HCT116 (cell line): ENCODE measurements at regions not wholly inside any gene's neighbourhood (a gene's known extent, or its start where the extent isn't known, plus 50 kb on each side); places are given as distances from the start of the nearest gene placed in this dataset.

Experiments used
- ATAC-seq: fragments of 200-7000 bp; cut with Tn5 transposase; 2 replicates; pipeline ENCODE4 v1.9.1; 2020; ENCODE audit warnings: mild to moderate bottlenecking, moderate library complexity
- BruUV-seq: library from RNA; stranded (reverse); fragments of 400-500 nt; replicated peaks from 2 replicates; lab custom pipeline; 2021; lab: Mats Ljungman, UMichigan
- CTCF ChIA-PET: fragments of 300-600 bp; sonication (Branson Sonifier 250); formaldehyde crosslinking; loops from one replicate; lab custom pipeline; 2021; ENCODE audit warnings: antibody characterized with exemption; lab: Charles Lee
- POLR2A ChIA-PET: fragments of 300-600, 350-600 bp; sonication (Branson Sonifier 250); formaldehyde crosslinking; loops from one replicate; lab custom pipeline; 2021; ENCODE audit warnings: antibody characterized with exemption; lab: Charles Lee
- RAD21 ChIA-PET, 2 experiments: fragments of 300-600 bp; sonication (Branson Sonifier 250); formaldehyde crosslinking; loops; one replicate each; lab custom pipeline; 2023; ENCODE audit warnings: low total read pairs in 2 of 2; ENCODE audit not compliant: uncharacterized antibody in 2 of 2, unreplicated experiment in 2 of 2, low non-redundant PET in 1 of 2; lab: Charles Lee
- DNase-seq: peaks from one replicate; pipeline ENCODE4 v3.0.0-alpha.2; 2010; ENCODE audit warnings: low read depth, low spot score
- H2AFZ ChIP-seq: fragments of 200-600 bp; shearing (Covaris generic), sonication (generic); 2 replicates; pipeline ENCODE4 v1.6.1; 2017; ENCODE audit warnings: low read depth, mixed run types, mixed read lengths, antibody characterized with exemption, low read length; ENCODE audit not compliant: poor library complexity, severe bottlenecking
- H3K27ac ChIP-seq: 2 replicates; pipeline ENCODE4 v1.5.1; 2012; ENCODE audit warnings: low read depth, low read length
- H3K27me3 ChIP-seq: fragments of 200-600 bp; sonication (generic); 2 replicates; pipeline ENCODE4 v1.6.1; 2016; ENCODE audit warnings: mixed run types, low read length, mixed read lengths; ENCODE audit not compliant: insufficient read depth
- H3K36me3 ChIP-seq, 2 experiments: fragments of 200-500 bp in 1 of 2; fragments of 200-600 bp in 1 of 2; sonication (Bioruptor generic) in 1 of 2; sonication (generic) in 1 of 2; 2 replicates each; pipeline versions ENCODE4 v1.5.1 to v1.6.1; 2014 to 2016; ENCODE audit warnings: low read length in 2 of 2, inconsistent platforms in 1 of 2, mixed read lengths in 1 of 2, mixed run types in 1 of 2; ENCODE audit not compliant: insufficient read depth in 2 of 2, control insufficient read depth in 1 of 2
- H3K4me1 ChIP-seq, 2 experiments: fragments of 200-600 bp in 1 of 2; sonication (generic) in 1 of 2; 2 replicates each; pipeline versions ENCODE4 v1.5.1 to v1.6.1; 2012 to 2017; ENCODE audit warnings: low read length in 2 of 2, inconsistent platforms in 1 of 2, mild to moderate bottlenecking in 1 of 2, mixed read lengths in 1 of 2, mixed run types in 1 of 2, moderate library complexity in 1 of 2; ENCODE audit not compliant: insufficient read depth in 2 of 2, control insufficient read depth in 1 of 2
- H3K4me2 ChIP-seq: fragments of 200-600 bp; sonication (generic); 2 replicates; pipeline ENCODE4 v1.6.1; 2017; ENCODE audit warnings: mixed run types, low read length, mixed read lengths
- H3K4me3 ChIP-seq, 2 experiments: fragments of 200-600 bp in 1 of 2; sonication (generic) in 1 of 2; replicated peaks in 1 of 2; 2 replicates each; pipeline ENCODE4 v1.5.1; 2011 to 2016; ENCODE audit warnings: low read length in 2 of 2, control low read depth in 1 of 2, low read depth in 1 of 2, mild to moderate bottlenecking in 1 of 2, mixed read lengths in 1 of 2, mixed run types in 1 of 2
- H3K79me2 ChIP-seq: fragments of 200-600 bp; sonication (generic); 2 replicates; pipeline ENCODE4 v1.6.1; 2017; ENCODE audit warnings: mild to moderate bottlenecking, mixed run types, low read length, moderate library complexity, mixed read lengths; ENCODE audit not compliant: insufficient read depth
- H3K9ac ChIP-seq: fragments of 200-600 bp; sonication (generic); 2 replicates; pipeline ENCODE4 v1.6.1; 2016; ENCODE audit warnings: low read length, mixed read lengths
- H3K9me2 ChIP-seq: fragments of 200-600 bp; sonication (generic), shearing (Covaris generic); 2 replicates; pipeline ENCODE4 v1.6.1; 2017; ENCODE audit warnings: mixed run types, mild to moderate bottlenecking, moderate library complexity; ENCODE audit not compliant: insufficient read depth
- H3K9me3 ChIP-seq, 2 experiments: fragments of 200-500 bp in 1 of 2; fragments of 200-600 bp in 1 of 2; sonication (Bioruptor generic) in 1 of 2; sonication (generic) in 1 of 2; 2 replicates each; pipeline ENCODE4 v1.6.1; 2014 to 2017; ENCODE audit warnings: low read length in 2 of 2, mixed read lengths in 2 of 2, inconsistent platforms in 1 of 2, low read depth in 1 of 2, mild to moderate bottlenecking in 1 of 2, mixed run types in 1 of 2, moderate library complexity in 1 of 2; ENCODE audit not compliant: control insufficient read depth in 1 of 2, insufficient read depth in 1 of 2
- H4K20me1 ChIP-seq: fragments of 200-600 bp; sonication (generic), shearing (Covaris generic); 2 replicates; pipeline ENCODE4 v1.6.1; 2017; ENCODE audit warnings: mixed run types, mild to moderate bottlenecking, moderate library complexity; ENCODE audit not compliant: insufficient read depth
- CTCF ChIP-seq, 3 experiments: fragments of 200-600 bp in 1 of 3; sonication (generic) in 1 of 3; IDR thresholded peaks in 2 of 3; conservative IDR thresholded peaks in 1 of 3; 2 replicates each; pipeline ENCODE4 v1.5.1; 2012 to 2017; ENCODE audit warnings: low read depth in 2 of 3, low read length in 2 of 3, antibody characterized with exemption in 1 of 3, borderline replicate concordance in 1 of 3, control low read depth in 1 of 3, mild to moderate bottlenecking in 1 of 3, mixed read lengths in 1 of 3, mixed run types in 1 of 3, moderate library complexity in 1 of 3; ENCODE audit not compliant: insufficient read depth in 1 of 3
- EGR1 ChIP-seq: IDR thresholded peaks from 2 replicates; pipeline ENCODE4 v1.6.1; 2012; ENCODE audit warnings: low read depth
- EZH2 ChIP-seq: fragments of 200-600 bp; sonication (generic); IDR thresholded peaks from 2 replicates; pipeline ENCODE4 v1.6.1; 2017; ENCODE audit warnings: antibody characterized with exemption, mixed run types
- EZH2phosphoT487 ChIP-seq: fragments of 200-600 bp; IDR thresholded peaks from 2 replicates; pipeline ENCODE4 v1.6.1; 2018; ENCODE audit warnings: antibody characterized with exemption, borderline replicate concordance
- REST ChIP-seq: IDR thresholded peaks from 2 replicates; pipeline ENCODE4 v1.6.1; 2012; ENCODE audit warnings: low read depth
- SP1 ChIP-seq: IDR thresholded peaks from 2 replicates; pipeline ENCODE4 v1.6.1; 2012; ENCODE audit warnings: low read depth
- SRF ChIP-seq: IDR thresholded peaks from 2 replicates; pipeline ENCODE4 v1.6.1; 2012; ENCODE audit warnings: low read depth
- TCF7L2 ChIP-seq: IDR thresholded peaks from 2 replicates; pipeline ENCODE4 v1.7.0; 2011; ENCODE audit warnings: borderline replicate concordance, inconsistent platforms; ENCODE audit not compliant: insufficient read depth, insufficient read length; ENCODE audit errors: extremely low read depth
- YY1 ChIP-seq: IDR thresholded peaks from 2 replicates; pipeline ENCODE4 v1.6.1; 2011; ENCODE audit warnings: low read length, low read depth, moderate library complexity, mild to moderate bottlenecking; ENCODE audit not compliant: insufficient replicate concordance; ENCODE audit errors: extremely low read depth
- intact Hi-C: fragments of 100-400 bp; cut with micrococcal nuclease; formaldehyde crosslinking; loops from 2 replicates; pipeline ENCODE4 v1.10.0; 2022
- TF ChIP-seq, protein P1 (sequence below): IDR thresholded peaks from 2 replicates; pipeline ENCODE4 v1.6.1; 2012
- TF ChIP-seq, protein P2 (sequence below): IDR thresholded peaks from 2 replicates; pipeline ENCODE4 v1.6.1; 2011; ENCODE audit warnings: mild to moderate bottlenecking, low read length, moderate library complexity; ENCODE audit not compliant: insufficient replicate concordance; ENCODE audit errors: extremely low read depth

DNA sequence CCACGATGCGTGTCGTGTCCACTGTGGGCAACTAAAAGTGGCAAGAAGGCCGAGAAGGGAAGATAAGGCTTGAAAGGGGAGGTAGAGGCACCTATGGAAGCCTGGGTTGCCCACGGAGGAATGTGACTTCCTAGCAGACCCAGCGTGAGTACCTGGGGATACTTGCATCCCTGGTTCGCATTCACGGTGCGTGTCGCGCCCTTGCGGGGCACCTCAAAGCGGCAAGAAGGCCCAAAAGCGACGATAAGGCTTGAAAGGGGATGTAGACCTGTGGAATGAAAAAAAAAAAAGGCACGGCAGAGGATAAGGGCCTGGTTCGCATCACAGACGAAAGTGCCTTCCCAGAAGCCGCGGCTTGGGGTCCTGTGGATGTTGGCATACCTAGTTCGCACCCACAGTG lies 282.9 kb downstream of the ALG10 start:
- no TSS peak for BruUV-seq
- no peaks in the 10 kb centered on the region for H4K20me1 ChIP-seq
- H3K4me1 ChIP-seq = no peaks in the 10 kb centered on the region
- no peak overlapping the region for H2AFZ ChIP-seq
- H3K9me2 ChIP-seq = no peaks in the 10 kb centered on the region
- H3K4me2 ChIP-seq = no peak overlapping the region
- intact Hi-C loops = no loop called here
- no peak for DNase-seq
- no peak overlapping the region for H3K9ac ChIP-seq
- no peak overlapping the region for H3K27ac ChIP-seq
- ATAC-seq = no peak
- H3K4me3 ChIP-seq = no peak overlapping the region
- ChIA-PET RAD21 (no interaction called here), CTCF (no interaction called here), POLR2A (no interaction called here)
- no peaks in the 10 kb centered on the region for H3K9me3 ChIP-seq
- H3K79me2 ChIP-seq = no peaks in the 10 kb centered on the region
- H3K36me3 ChIP-seq = no peaks in the 10 kb centered on the region
- TF ChIP-seq YY1 = no peak
- TF ChIP-seq EGR1 = no peak
- TF ChIP-seq SRF = no peak
- no peak for TF ChIP-seq EZH2
- TF ChIP-seq CTCF (IDR thresholded peaks at IDR 0.05 in 2 of 3, conservative IDR thresholded peaks at IDR 0.05 in 1 of 3; ENCODE audit: borderline replicate concordance in 1 of 3, insufficient read depth in 1 of 3, low read depth in 2 of 3, low read length in 2 of 3) = no peak
- no peaks in the 10 kb centered on the region for H3K27me3 ChIP-seq

GRCh38 chr12:34306133-34306830 lies 284.0 kb downstream of the ALG10 start:
- Histone ChIP-seq H2AFZ (no peak overlapping the region), H3K4me3 (no peak overlapping the region), H3K27me3 (no peaks in the 10 kb centered on the region), H3K9me2 (no peaks in the 10 kb centered on the region), H3K9ac (no peak overlapping the region), H3K4me1 (no peaks in the 10 kb centered on the region), H3K36me3 (no peaks in the 10 kb centered on the region), H3K4me2 (no peak overlapping the region), H4K20me1 (no peaks in the 10 kb centered on the region), H3K27ac (no peak overlapping the region), H3K9me3 (no peaks in the 10 kb centered on the region), H3K79me2 (no peaks in the 10 kb centered on the region)
- no TSS peak for BruUV-seq
- ChIA-PET POLR2A (no interaction called here), CTCF (no interaction called here), RAD21 (no interaction called here)
- intact Hi-C loops = no loop called here
- DNase-seq (no peak), ATAC-seq (no peak)
- TF ChIP-seq REST (no peak), TCF7L2 (no peak), SP1 (no peak), EZH2 (no peak), EZH2phosphoT487 (no peak), YY1 (no peak)
- TF ChIP-seq, protein P1, sequence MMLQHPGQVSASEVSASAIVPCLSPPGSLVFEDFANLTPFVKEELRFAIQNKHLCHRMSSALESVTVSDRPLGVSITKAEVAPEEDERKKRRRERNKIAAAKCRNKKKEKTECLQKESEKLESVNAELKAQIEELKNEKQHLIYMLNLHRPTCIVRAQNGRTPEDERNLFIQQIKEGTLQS = no peak
- TF ChIP-seq, protein P2, sequence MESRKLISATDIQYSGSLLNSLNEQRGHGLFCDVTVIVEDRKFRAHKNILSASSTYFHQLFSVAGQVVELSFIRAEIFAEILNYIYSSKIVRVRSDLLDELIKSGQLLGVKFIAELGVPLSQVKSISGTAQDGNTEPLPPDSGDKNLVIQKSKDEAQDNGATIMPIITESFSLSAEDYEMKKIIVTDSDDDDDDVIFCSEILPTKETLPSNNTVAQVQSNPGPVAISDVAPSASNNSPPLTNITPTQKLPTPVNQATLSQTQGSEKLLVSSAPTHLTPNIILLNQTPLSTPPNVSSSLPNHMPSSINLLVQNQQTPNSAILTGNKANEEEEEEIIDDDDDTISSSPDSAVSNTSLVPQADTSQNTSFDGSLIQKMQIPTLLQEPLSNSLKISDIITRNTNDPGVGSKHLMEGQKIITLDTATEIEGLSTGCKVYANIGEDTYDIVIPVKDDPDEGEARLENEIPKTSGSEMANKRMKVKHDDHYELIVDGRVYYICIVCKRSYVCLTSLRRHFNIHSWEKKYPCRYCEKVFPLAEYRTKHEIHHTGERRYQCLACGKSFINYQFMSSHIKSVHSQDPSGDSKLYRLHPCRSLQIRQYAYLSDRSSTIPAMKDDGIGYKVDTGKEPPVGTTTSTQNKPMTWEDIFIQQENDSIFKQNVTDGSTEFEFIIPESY = no peak
